CD4-positive, alpha-beta T cell (primary cell): ENCODE measurements at regions not wholly inside any gene's neighbourhood (a gene's known extent, or its start where the extent isn't known, plus 50 kb on each side); places are given as distances from the start of the nearest gene placed in this dataset.

Source experiments
- ATAC-seq: fragments of 200-7000 bp; cut with Tn5 transposase; one replicate; pipeline ENCODE4 v1.10.0; 2022; ENCODE audit warnings: mild to moderate bottlenecking; ENCODE audit not compliant: poor library complexity
- CTCF ChIA-PET: fragments of 350-600 bp; sonication (Branson Sonifier 250); formaldehyde crosslinking; loops from one replicate; lab custom pipeline; 2021; ENCODE audit warnings: antibody characterized with exemption, inconsistent platforms; lab: Charles Lee
- POLR2A ChIA-PET: fragments of 350-600 bp; sonication (Branson Sonifier 250); formaldehyde crosslinking; loops from one replicate; lab custom pipeline; 2021; ENCODE audit warnings: antibody characterized with exemption, inconsistent platforms; lab: Charles Lee
- DNase-seq, 14 experiments: peaks; one replicate each; pipeline ENCODE4 v3.0.0-alpha.2; 2013 to 2020; ENCODE audit warnings: mixed read lengths in 2 of 14
- H3K27ac ChIP-seq, 2 donors: one replicate each; pipeline versions ENCODE4 v1.5.1 to v1.7.0; 2013; ENCODE audit warnings: low read length in 2 of 2, low read depth in 1 of 2, mild to moderate bottlenecking in 1 of 2
- H3K27me3 ChIP-seq, 2 experiments: 1 replicate in 1 of 2; 2 replicates in 1 of 2; pipeline versions ENCODE4 v1.6.1 to v1.7.0; 2013; ENCODE audit warnings: low read length in 2 of 2, control low read depth in 1 of 2, mild to moderate bottlenecking in 1 of 2, moderate library complexity in 1 of 2; ENCODE audit not compliant: insufficient read depth in 2 of 2, control insufficient read depth in 1 of 2
- H3K36me3 ChIP-seq: one replicate; pipeline ENCODE4 v1.6.1; 2013; ENCODE audit warnings: low read length, control low read depth; ENCODE audit not compliant: insufficient read depth
- H3K4me1 ChIP-seq: one replicate; pipeline ENCODE4 v1.6.1; 2013; ENCODE audit warnings: low read length, control low read depth; ENCODE audit not compliant: insufficient read depth
- H3K4me3 ChIP-seq: one replicate; pipeline ENCODE4 v1.5.1; 2013; ENCODE audit warnings: mild to moderate bottlenecking, low read length, moderate library complexity
- H3K9me3 ChIP-seq, 2 experiments: 1 replicate in 1 of 2; 2 replicates in 1 of 2; pipeline versions ENCODE4 v1.6.1 to v1.7.0; 2013; ENCODE audit warnings: low read length in 2 of 2, mild to moderate bottlenecking in 2 of 2, control low read depth in 1 of 2, moderate library complexity in 1 of 2; ENCODE audit not compliant: control insufficient read depth in 1 of 2, insufficient read depth in 1 of 2
- H3K27ac Mint-ChIP-seq: one replicate; pipeline ENCODE4 v1.8.0; 2020; ENCODE audit warnings: mixed read lengths
- H3K27me3 Mint-ChIP-seq: one replicate; pipeline ENCODE4 v1.8.0; 2021; ENCODE audit warnings: mixed read lengths
- H3K36me3 Mint-ChIP-seq: one replicate; pipeline ENCODE4 v1.8.0; 2021; ENCODE audit warnings: low read depth, mixed read lengths
- H3K4me1 Mint-ChIP-seq: one replicate; pipeline ENCODE4 v1.8.0; 2021; ENCODE audit warnings: low read depth, mixed read lengths
- H3K4me3 Mint-ChIP-seq: one replicate; pipeline ENCODE4 v1.8.0; 2020; ENCODE audit warnings: mild to moderate bottlenecking, mixed read lengths
- H3K9me3 Mint-ChIP-seq: one replicate; pipeline ENCODE4 v1.8.0; 2020; ENCODE audit warnings: mixed read lengths
- intact Hi-C, 2 experiments: fragments of 100-400 bp; cut with DNase I in 1 of 2; cut with micrococcal nuclease in 1 of 2; formaldehyde crosslinking; loops; one replicate each; pipeline versions ENCODE4 v1.15.1 to v1.9.0; 2023 to 2025; cut with DNase I, micrococcal nuclease
- TF ChIP-seq, protein P1 (sequence below): fragments of 200-600 bp; IDR thresholded peaks from one replicate; pipeline ENCODE4 v1.8.0; 2022; ENCODE audit warnings: antibody characterized with exemption, mild to moderate bottlenecking

DNA sequence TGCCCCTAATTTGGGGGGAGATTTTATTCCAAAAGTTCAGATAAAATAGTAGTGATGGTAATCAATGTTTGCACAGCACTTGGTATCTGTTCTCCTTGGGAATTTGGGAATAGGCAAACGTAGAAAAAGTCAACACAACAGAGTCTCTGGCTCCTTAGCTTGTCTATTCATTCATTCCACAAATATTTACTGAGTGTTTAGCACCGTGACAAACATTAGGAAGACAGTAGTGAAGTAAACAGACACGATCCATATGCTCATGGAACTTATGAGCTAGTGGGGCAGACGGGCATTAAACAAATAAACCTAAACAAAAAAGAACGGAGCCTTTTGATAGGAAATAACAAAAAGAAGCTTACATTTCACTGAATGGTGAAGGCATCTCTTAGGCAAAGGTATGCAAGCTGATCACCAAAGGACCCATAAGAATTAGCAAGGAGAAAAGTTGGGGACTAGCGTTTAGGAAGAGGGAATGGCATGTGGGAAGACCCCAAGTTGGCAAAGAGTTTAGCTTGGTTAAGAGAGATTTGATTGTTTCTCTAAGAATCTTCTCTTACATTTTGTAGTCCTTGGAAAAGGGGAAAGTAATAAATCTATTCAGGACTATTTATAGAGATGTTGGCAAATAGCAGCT is 243.9 kb upstream of the NPY start:
- H3K4me3 Mint-ChIP-seq = no peak overlapping the region
- Histone ChIP-seq H3K4me3 (no peak overlapping the region), H3K4me1 (no peaks in the 10 kb centered on the region), H3K27me3 (peaks cover 0 to 5% of the 10 kb centered on the region in 2 experiments), H3K9me3 (no peaks in the 10 kb centered on the region), H3K36me3 (no peaks in the 10 kb centered on the region), H3K27ac (no peak overlapping the region)
- intact Hi-C loops = no loop called here
- ChIA-PET CTCF (no interaction called here), POLR2A (no interaction called here)
- TF ChIP-seq, protein P1, sequence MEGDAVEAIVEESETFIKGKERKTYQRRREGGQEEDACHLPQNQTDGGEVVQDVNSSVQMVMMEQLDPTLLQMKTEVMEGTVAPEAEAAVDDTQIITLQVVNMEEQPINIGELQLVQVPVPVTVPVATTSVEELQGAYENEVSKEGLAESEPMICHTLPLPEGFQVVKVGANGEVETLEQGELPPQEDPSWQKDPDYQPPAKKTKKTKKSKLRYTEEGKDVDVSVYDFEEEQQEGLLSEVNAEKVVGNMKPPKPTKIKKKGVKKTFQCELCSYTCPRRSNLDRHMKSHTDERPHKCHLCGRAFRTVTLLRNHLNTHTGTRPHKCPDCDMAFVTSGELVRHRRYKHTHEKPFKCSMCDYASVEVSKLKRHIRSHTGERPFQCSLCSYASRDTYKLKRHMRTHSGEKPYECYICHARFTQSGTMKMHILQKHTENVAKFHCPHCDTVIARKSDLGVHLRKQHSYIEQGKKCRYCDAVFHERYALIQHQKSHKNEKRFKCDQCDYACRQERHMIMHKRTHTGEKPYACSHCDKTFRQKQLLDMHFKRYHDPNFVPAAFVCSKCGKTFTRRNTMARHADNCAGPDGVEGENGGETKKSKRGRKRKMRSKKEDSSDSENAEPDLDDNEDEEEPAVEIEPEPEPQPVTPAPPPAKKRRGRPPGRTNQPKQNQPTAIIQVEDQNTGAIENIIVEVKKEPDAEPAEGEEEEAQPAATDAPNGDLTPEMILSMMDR = no peak
- no peaks in the 10 kb centered on the region for H3K9me3 Mint-ChIP-seq
- DNase-seq = no peak
- no peak overlapping the region for H3K27ac Mint-ChIP-seq
- no peak for ATAC-seq
- no peaks in the 10 kb centered on the region for H3K36me3 Mint-ChIP-seq
- H3K27me3 Mint-ChIP-seq = no peaks in the 10 kb centered on the region
- peaks cover 7% of the 10 kb centered on the region for H3K4me1 Mint-ChIP-seq

DNA sequence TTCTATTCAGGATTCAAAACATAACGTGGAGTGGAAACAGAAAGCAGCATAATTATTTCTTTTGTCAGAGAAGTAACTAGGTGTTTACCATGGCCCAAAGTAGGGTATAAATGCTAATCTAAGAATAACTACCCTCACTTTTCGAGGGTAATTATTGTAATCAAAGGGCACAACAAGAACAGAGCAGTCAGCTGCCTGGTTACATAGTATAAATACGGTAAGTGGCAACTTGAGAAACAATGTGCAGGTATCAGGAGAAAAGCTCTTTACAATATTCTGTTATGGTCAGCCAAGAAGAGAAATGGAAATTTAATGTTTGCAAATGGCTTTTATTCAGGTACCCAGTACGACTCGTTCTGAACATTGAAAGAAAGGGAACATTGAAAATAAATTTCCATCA is 242.0 kb upstream of the NPY start:
- ChIA-PET CTCF (no interaction called here), POLR2A (no interaction called here)
- no peak overlapping the region for H3K4me3 Mint-ChIP-seq
- H3K9me3 ChIP-seq = no peaks in the 10 kb centered on the region
- DNase-seq (no peak), ATAC-seq (no peak)
- TF ChIP-seq, protein P1 = no peak
- no peaks in the 10 kb centered on the region for H3K36me3 Mint-ChIP-seq
- peaks cover 0 to 5% of the 10 kb centered on the region in 2 experiments for H3K27me3 ChIP-seq
- no peak overlapping the region for H3K27ac Mint-ChIP-seq
- H3K36me3 ChIP-seq = no peaks in the 10 kb centered on the region
- H3K27ac ChIP-seq = no peak overlapping the region
- H3K4me3 ChIP-seq = no peak overlapping the region
- intact Hi-C loops = no loop called here
- no peaks in the 10 kb centered on the region for H3K27me3 Mint-ChIP-seq
- H3K4me1 ChIP-seq = no peaks in the 10 kb centered on the region
- H3K4me1 Mint-ChIP-seq = no peaks in the 10 kb centered on the region
- H3K9me3 Mint-ChIP-seq = no peaks in the 10 kb centered on the region

DNA sequence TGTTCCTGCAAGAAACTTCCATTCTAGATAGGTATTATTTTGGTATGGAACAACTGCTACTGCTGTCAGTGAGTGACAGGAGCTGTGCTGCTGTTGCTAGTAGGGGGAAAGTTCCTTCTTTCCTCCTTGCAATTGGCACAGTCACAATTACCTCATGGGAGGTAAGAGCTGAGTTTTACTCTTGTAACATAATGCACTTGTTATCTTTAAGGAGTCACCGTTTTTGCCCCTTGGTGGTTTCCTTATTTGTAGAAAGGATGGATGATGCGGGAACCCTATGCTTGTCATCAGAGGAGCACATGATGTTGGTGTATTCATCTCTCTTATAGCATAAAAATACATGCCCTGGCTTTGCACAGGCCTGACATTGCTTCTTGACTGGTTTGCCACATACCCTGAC is 234.7 kb upstream of the NPY start:
- ChIA-PET POLR2A (no interaction called here), CTCF (no interaction called here)
- Histone ChIP-seq H3K4me1 (no peaks in the 10 kb centered on the region), H3K4me3 (no peak overlapping the region), H3K27ac (no peak overlapping the region), H3K9me3 (no peaks in the 10 kb centered on the region), H3K36me3 (no peaks in the 10 kb centered on the region), H3K27me3 (peaks cover 0 to 4% of the 10 kb centered on the region in 2 experiments)
- peaks cover 16% of the 10 kb centered on the region for H3K27me3 Mint-ChIP-seq
- TF ChIP-seq, protein P1 = no peak
- no peaks in the 10 kb centered on the region for H3K4me1 Mint-ChIP-seq
- no peak for DNase-seq
- no peak overlapping the region for H3K27ac Mint-ChIP-seq
- H3K4me3 Mint-ChIP-seq = no peak overlapping the region
- H3K36me3 Mint-ChIP-seq = no peaks in the 10 kb centered on the region
- no peaks in the 10 kb centered on the region for H3K9me3 Mint-ChIP-seq
- intact Hi-C loops = no loop called here
- ATAC-seq = no peak
